GM12878 (cell line): ENCODE measurements at regions not wholly inside any gene's neighbourhood (a gene's known extent, or its start where the extent isn't known, plus 50 kb on each side); places are given as distances from the start of the nearest gene placed in this dataset.
A peak's percentile ranks its signal among the peaks of the same experiment; 100 is the strongest.

ENCODE experiments used
- ATAC-seq: fragments of 200-7000 bp; cut with Tn5 transposase; 3 replicates; pipeline ENCODE4 v1.9.1; 2020; ENCODE audit warnings: mild to moderate bottlenecking, moderate library complexity
- BruUV-seq: library from RNA; stranded (reverse); fragments of 400-500 nt; replicated peaks from 2 replicates; lab custom pipeline; 2021; lab: Mats Ljungman, UMichigan
- CTCF ChIA-PET: fragments of 300-600 bp; sonication (Branson Sonifier 250); formaldehyde crosslinking; extraction: SDS; loops from one replicate; lab custom pipeline; 2021; ENCODE audit warnings: inconsistent platforms; lab: Yijun Ruan, JAX
- POLR2A ChIA-PET: fragments of 350-600 bp; formaldehyde crosslinking; extraction: SDS; loops from one replicate; lab custom pipeline; 2021; ENCODE audit warnings: inconsistent platforms; lab: Charles Lee
- RAD21 ChIA-PET: fragments of 300-600 bp; sonication (Branson Sonifier 250); formaldehyde crosslinking; loops from one replicate; lab custom pipeline; 2023; ENCODE audit warnings: antibody characterized with exemption; ENCODE audit not compliant: unreplicated experiment; lab: Charles Lee
- SMC1A ChIA-PET: fragments of 300-600 bp; sonication (Branson Sonifier 250); formaldehyde crosslinking; loops from one replicate; lab custom pipeline; 2023; ENCODE audit not compliant: unreplicated experiment, uncharacterized antibody; lab: Charles Lee
- DNase-seq: peaks from one replicate; pipeline ENCODE4 v3.0.0-alpha.2; 2011; ENCODE audit warnings: low read depth, low spot score
- FAIRE-seq: peaks from 3 replicates; lab custom pipeline; 2011; peaks lifted over from hg19 to GRCh38; lab: Jason Lieb, UNC
- H2AFZ ChIP-seq: 2 replicates; pipeline ENCODE4 v1.6.0; 2011; ENCODE audit warnings: low read depth, low read length, control low read depth; ENCODE audit not compliant: control insufficient read depth
- H3K27ac ChIP-seq: 2 replicates; pipeline ENCODE4 v1.5.1; 2011; ENCODE audit warnings: control low read depth; ENCODE audit not compliant: control insufficient read depth, insufficient read depth
- H3K27me3 ChIP-seq, 2 experiments: replicated peaks in 1 of 2; 2 replicates each; pipeline versions ENCODE4 v1.6.0 to v1.6.1; 2011; ENCODE audit warnings: low read length in 1 of 2; ENCODE audit not compliant: control insufficient read depth in 2 of 2, insufficient read depth in 2 of 2
- H3K36me3 ChIP-seq, 2 experiments: 2 replicates each; pipeline ENCODE4 v1.5.1; 2011; ENCODE audit warnings: low read length in 1 of 2; ENCODE audit not compliant: control insufficient read depth in 2 of 2, insufficient read depth in 2 of 2
- H3K4me1 ChIP-seq: 2 replicates; pipeline ENCODE4 v1.6.1; 2011; ENCODE audit warnings: mild to moderate bottlenecking, low read length, moderate library complexity, mixed read lengths; ENCODE audit not compliant: control insufficient read depth, insufficient read depth
- H3K4me2 ChIP-seq: 2 replicates; pipeline ENCODE4 v1.6.0; 2011; ENCODE audit warnings: control low read depth; ENCODE audit not compliant: control insufficient read depth, insufficient read depth
- H3K4me3 ChIP-seq: fragments of 200-600 bp; sonication (generic); 2 replicates; pipeline ENCODE4 v1.5.1; 2016
- H3K79me2 ChIP-seq: 2 replicates; pipeline ENCODE4 v1.6.0; 2011; ENCODE audit warnings: low read length; ENCODE audit not compliant: control insufficient read depth, insufficient read depth
- H3K9ac ChIP-seq: 2 replicates; pipeline ENCODE4 v1.8.0; 2011; ENCODE audit warnings: low read length, control low read depth, mixed read lengths; ENCODE audit not compliant: control insufficient read depth, insufficient read depth
- H3K9me3 ChIP-seq: replicated peaks from 3 replicates; pipeline ENCODE4 v1.5.1; 2011; ENCODE audit warnings: mild to moderate bottlenecking, low read length; ENCODE audit not compliant: control insufficient read depth, insufficient read depth
- H4K20me1 ChIP-seq: 2 replicates; pipeline ENCODE4 v1.6.0; 2011; ENCODE audit not compliant: control insufficient read depth, insufficient read depth
- ASH2L ChIP-seq: fragments of 300-600, 200-600 bp; sonication (generic); IDR thresholded peaks from 2 replicates; pipeline ENCODE4 v1.6.1; 2017; ENCODE audit warnings: low read depth, mild to moderate bottlenecking, borderline replicate concordance
- BMI1 ChIP-seq: fragments of 450-650 bp; IDR thresholded peaks from 2 replicates; pipeline ENCODE4 v1.6.1; 2016; ENCODE audit warnings: mild to moderate bottlenecking, moderate library complexity, borderline replicate concordance
- E2F4 ChIP-seq: IDR thresholded peaks from 2 replicates; pipeline ENCODE4 v1.6.1; 2012; ENCODE audit warnings: low read depth, low read length, improper control_type of control experiment
- ESRRA ChIP-seq: IDR thresholded peaks from 2 replicates; pipeline ENCODE4 v1.6.1; 2012; ENCODE audit warnings: mild to moderate bottlenecking, low read length, improper control_type of control experiment
- HSF1 ChIP-seq: fragments of 150-350 bp; IDR thresholded peaks from 2 replicates; pipeline ENCODE4 v1.6.1; 2014; ENCODE audit warnings: mild to moderate bottlenecking, low read depth, low read length
- IRF4 ChIP-seq: IDR thresholded peaks from 2 replicates; pipeline ENCODE4 v1.6.1; 2011; ENCODE audit warnings: low read depth, low read length
- MYB ChIP-seq: fragments of 150-350 bp; IDR thresholded peaks from 2 replicates; pipeline ENCODE4 v1.6.1; 2014; ENCODE audit warnings: mild to moderate bottlenecking, low read depth, low read length, borderline replicate concordance
- PAX5 ChIP-seq: IDR thresholded peaks from 2 replicates; pipeline ENCODE4 v1.6.1; 2011; ENCODE audit warnings: low read depth, low read length, borderline replicate concordance
- RAD21 ChIP-seq: IDR thresholded peaks from 2 replicates; pipeline ENCODE4 v1.6.1; 2011; ENCODE audit warnings: mild to moderate bottlenecking, low read depth, low read length, moderate library complexity; ENCODE audit not compliant: insufficient read depth
- RUNX3 ChIP-seq: IDR thresholded peaks from 2 replicates; pipeline ENCODE4 v1.6.1; 2012; ENCODE audit warnings: low read length, inconsistent platforms
- SUPT20H ChIP-seq: IDR thresholded peaks from 2 replicates; pipeline ENCODE4 v1.6.1; 2011; ENCODE audit warnings: low read depth, mild to moderate bottlenecking, low read length, moderate library complexity, borderline replicate concordance; ENCODE audit not compliant: control insufficient read depth
- YBX1 ChIP-seq: fragments of 450-650 bp; IDR thresholded peaks from 2 replicates; pipeline ENCODE4 v1.6.1; 2016; ENCODE audit warnings: antibody characterized with exemption
- ZBED1 ChIP-seq: IDR thresholded peaks from 2 replicates; pipeline ENCODE4 v1.6.1; 2016; ENCODE audit warnings: borderline replicate concordance
- WGBS: methylation state at CpG from one replicate; pipeline ENCODE4 v1.1.6; 2016; ENCODE audit warnings: low lambda C conversion rate; ENCODE audit not compliant: insufficient replicate concordance, insufficient coverage; ENCODE audit errors: missing lambda C conversion rate; 5-methylcytosine and 5-hydroxymethylcytosine counted together
- in situ Hi-C: fragments of 300-500 bp; cut with MboI; formaldehyde crosslinking; loops from 9 replicates; pipeline ENCODE4 v1.14.3; 2018; ENCODE audit warnings: mixed read lengths
- intact Hi-C: fragments of 100-400 bp; cut with micrococcal nuclease; formaldehyde crosslinking; loops from one replicate; pipeline ENCODE4 v1.14.2; 2022; ENCODE audit not compliant: unreplicated experiment

GRCh38 chr3:124496061-124496460 lies 234.2 kb upstream of the UMPS start:
- no peak overlapping the region for H3K27ac ChIP-seq
- H2AFZ ChIP-seq = no peak overlapping the region
- H3K9ac ChIP-seq = no peak overlapping the region
- H3K36me3 ChIP-seq = no peaks in the 10 kb centered on the region
- ChIA-PET SMC1A (no interaction called here), POLR2A (no interaction called here), RAD21 (no interaction called here), CTCF (no interaction called here)
- H3K4me2 ChIP-seq = no peak overlapping the region
- BruUV-seq = no TSS peak
- H3K4me3 ChIP-seq = no peak overlapping the region
- no peaks in the 10 kb centered on the region for H3K4me1 ChIP-seq
- no peaks in the 10 kb centered on the region for H3K9me3 ChIP-seq
- no peaks in the 10 kb centered on the region; the same call in 1 of the 2 replicates for H4K20me1 ChIP-seq
- 5% methylated on average over 2 of the region's 2 CpGs for WGBS
- intact Hi-C loops = no loop called here
- no peak for ATAC-seq
- H3K27me3 ChIP-seq = no peaks in the 10 kb centered on the region; a peak in 1 of 4 replicates
- in situ Hi-C loops = no loop called here
- FAIRE-seq = no peak
- no peak for DNase-seq
- no peaks in the 10 kb centered on the region for H3K79me2 ChIP-seq
- TF ChIP-seq PAX5 (peak; percentile 28; the same call in 1 of the 2 replicates), MYB (no peak)

GRCh38 chr3:124497487-124497886 lies 232.8 kb upstream of the UMPS start:
- ChIA-PET SMC1A (no interaction called here), RAD21 (no interaction called here)
- no peaks in the 10 kb centered on the region; a peak in 2 of 4 replicates for H3K27me3 ChIP-seq
- BruUV-seq = no TSS peak
- intact Hi-C loops = no loop called here
- no peak for ATAC-seq
- TF ChIP-seq ASH2L (no peak), ZBED1 (no peak), HSF1 (no peak), RAD21 (no peak), SUPT20H (no peak), BMI1 (no peak), YBX1 (no peak), E2F4 (no peak), IRF4 (no peak), ESRRA (no peak), RUNX3 (no peak)
- TF ChIP-seq, all 136 proteins: peak for 0
- Histone ChIP-seq H3K36me3 (no peaks in the 10 kb centered on the region), H3K4me1 (no peaks in the 10 kb centered on the region), H3K4me3 (no peak overlapping the region), H4K20me1 (no peaks in the 10 kb centered on the region; the same call in 1 of the 2 replicates), H3K9me3 (no peaks in the 10 kb centered on the region), H3K9ac (no peak overlapping the region), H3K4me2 (no peak overlapping the region), H2AFZ (no peak overlapping the region), H3K79me2 (no peaks in the 10 kb centered on the region), H3K27ac (no peak overlapping the region)
- in situ Hi-C loops = no loop called here
- ChIA-PET POLR2A (no interaction called here), CTCF (interaction anchor here (1.0 kb wide), 1 partner anchor 63 kb away, joined by 3 read pairs; no protein-coding TSS in a partner anchor)
- no peak for FAIRE-seq
- no peak for DNase-seq
- WGBS = 5% methylated on average over 1 of the region's 1 CpG
